Stimulated activated CD8-positive, alpha-beta memory T cell treated with anti-CD3 and anti-CD28 coated beads, Interleukin-4, amount 100 ng/mL, for 4 hours (primary cell): ENCODE measurements at regions not wholly inside any gene's neighbourhood (a gene's known extent, or its start where the extent isn't known, plus 50 kb on each side); places are given as distances from the start of the nearest gene placed in this dataset.
"Not testable (repeated sequence)": the region's sequence is repeated elsewhere in the genome, so short reads cannot be mapped to it uniquely, and the experiment has no call there.

Source experiments
- DNase-seq, 2 donors: peaks; one replicate each; pipeline ENCODE4 v3.0.0-alpha.2; 2020; ENCODE audit warnings: low read depth in 2 of 2, low spot score in 1 of 2

GRCh38 chr1:89436856-89437255 is 73.0 kb downstream of the GBP6 start:
- DNase-seq, result no peak

GRCh38 chr1:89438301-89438700 is 74.4 kb downstream of the GBP6 start:
- not testable (repeated sequence) for DNase-seq

DNA sequence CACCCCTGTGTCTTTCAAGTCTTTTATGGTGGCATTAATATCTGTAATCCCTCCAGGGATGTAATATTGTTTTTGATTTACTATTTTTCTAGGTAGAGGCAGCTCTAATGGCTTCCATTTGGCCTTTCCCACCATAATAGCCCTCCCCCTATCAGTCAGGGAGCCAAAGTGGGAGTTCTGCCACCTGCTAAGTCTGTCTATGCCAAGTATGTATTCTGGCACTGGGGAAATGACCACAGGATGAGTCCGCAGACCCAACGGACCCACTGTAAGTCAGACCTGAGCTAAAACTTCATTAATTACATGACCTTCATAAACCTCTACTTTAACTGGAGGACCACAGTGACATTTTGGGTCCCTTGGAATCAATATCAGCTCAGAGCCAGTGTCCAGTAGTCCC is 77.1 kb downstream of the GBP6 start:
- DNase-seq, result no peak

GRCh38 chr1:89444791-89445190 is 79.8 kb upstream of the LRRC8B start:
- DNase-seq, result no peak

GRCh38 chr1:89451011-89451410 is 73.6 kb upstream of the LRRC8B start:
- no peak for DNase-seq

GRCh38 chr1:89453123-89453972 is 71.3 kb upstream of the LRRC8B start:
- no peak for DNase-seq

GRCh38 chr1:89454845-89455521 is 69.6 kb upstream of the LRRC8B start:
- peak in 1 of 2 donors; percentile 6 for DNase-seq

- no peak for DNase-seq
Measured at GRCh38 chr1:89457046-89457445, 67.6 kb upstream of the LRRC8B start.

DNA sequence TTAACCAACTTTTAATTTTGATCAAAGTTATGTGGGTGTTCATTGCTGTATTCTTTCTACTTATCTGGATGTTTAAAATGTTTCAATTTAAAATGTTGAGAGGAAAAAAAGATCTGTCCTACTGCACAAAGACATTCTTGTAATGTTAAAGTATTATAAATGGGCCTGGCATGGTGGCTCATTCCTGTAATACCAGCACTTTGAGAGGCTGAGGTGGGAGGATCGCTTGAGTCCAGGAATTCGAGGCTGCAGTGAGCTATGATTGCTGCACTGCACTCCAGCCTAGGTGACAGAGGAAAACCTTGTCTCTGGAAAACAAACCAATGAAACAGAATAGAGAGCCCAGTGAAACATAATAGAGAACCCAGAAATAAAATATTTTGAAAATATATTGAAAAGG is 65.5 kb upstream of the LRRC8B start:
- DNase-seq, result no peak

DNA sequence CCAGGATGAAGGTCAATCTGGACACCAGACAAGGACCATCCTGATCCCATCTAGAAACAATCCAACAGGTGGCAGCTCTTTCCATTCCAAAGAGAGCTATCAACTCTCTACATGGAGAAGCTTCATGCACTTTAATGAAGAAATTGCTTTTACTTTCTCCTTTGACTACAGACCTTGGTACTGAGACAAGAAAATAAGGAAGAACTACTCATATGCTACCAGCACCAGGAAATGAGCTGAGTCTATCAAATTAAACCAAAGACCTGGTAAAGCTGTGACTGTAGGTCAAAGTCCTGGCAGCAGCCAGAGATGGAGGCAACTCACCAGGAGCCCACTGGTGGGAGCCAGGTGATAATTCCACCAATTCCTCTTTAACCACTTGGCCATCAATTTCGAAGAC is 64.3 kb upstream of the LRRC8B start:
- no peak for DNase-seq

- no peak for DNase-seq
Measured at GRCh38 chr1:89462250-89462649, 62.4 kb upstream of the LRRC8B start.

- DNase-seq, result no peak
Measured at GRCh38 chr1:89464008-89464407, 60.6 kb upstream of the LRRC8B start.

GRCh38 chr1:89465201-89465600 is 59.4 kb upstream of the LRRC8B start:
- no peak for DNase-seq

DNA sequence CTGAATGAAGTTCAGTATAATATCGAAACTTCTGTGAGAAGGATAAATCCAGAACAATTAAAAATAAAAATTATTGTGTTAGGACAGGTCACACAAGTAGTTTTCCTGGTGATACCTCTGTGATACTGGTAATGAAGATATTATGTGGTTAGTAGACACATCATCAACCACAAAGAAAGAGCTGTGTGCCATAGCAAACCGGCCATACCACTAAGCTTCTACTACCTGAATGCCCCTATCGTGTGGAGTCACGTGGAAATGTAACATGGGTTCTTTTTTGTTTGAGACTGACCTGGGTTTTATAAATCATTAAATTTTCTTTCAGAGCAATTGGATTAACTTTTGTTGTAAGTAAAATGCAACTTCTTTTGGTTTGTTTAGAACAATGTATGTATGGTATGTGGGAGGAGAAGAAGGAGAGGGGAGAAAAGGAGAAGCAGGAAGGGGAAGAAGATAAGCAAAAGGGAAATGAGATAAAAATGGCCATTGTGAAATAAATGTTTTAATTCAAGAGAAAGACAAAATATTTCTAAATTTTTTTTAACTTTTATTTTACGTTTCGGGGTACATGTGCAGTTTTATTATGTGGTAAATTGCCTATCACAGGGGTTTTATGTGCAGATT is 58.2 kb upstream of the LRRC8B start:
- no peak for DNase-seq

DNA sequence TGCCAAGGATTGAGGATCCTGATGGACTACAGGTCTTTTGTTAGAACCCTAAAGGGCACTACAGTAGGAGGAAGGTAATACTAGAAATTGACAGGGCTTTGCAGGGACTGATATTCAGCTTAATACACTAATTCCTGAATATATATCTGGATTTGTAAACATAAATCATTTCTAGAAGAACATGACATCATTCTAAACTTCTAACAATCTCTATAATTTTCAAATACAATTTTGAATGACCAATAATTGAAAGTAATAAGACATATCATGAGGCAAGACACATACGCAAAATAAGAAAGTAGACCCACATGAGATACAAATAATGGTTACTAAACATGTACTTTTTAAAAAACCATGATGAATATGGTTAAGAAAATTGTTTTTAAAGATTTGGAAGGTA is 52.4 kb upstream of the LRRC8B start:
- no peak for DNase-seq

DNA sequence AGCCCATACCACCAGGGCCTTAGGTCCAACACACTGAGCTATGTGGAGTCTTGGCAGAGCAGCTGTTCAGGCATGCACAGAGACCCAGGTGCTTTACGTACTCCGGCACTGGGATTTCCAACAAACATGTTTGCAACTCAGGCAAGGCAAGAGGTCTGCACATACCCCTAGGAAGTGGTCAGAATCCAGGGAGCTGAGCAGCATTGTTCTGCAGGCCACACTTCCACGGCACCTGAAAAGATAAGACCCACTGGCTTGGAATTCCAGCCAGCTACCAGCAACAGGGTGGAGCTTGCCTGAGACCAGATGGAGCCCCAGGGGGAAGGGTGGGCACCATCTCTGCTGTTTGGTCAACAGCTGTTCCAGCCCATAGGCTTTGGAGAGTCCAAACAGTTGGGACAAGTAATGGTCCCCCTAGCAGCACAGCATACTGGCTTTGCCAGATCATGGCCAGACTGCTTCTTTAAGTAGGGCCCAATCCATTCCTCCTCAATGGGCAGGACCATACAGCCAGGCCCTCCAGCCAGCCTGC is 51.7 kb upstream of the LRRC8B start:
- DNase-seq, result no peak
